ENCODE measurements at regions not wholly inside any gene's neighbourhood (a gene's known extent, or its start where the extent isn't known, plus 50 kb on each side); places are given as distances from the start of the nearest gene placed in this dataset.

GRCh38 chr19:31459430-31459829, 110.2 kb upstream of the TSHZ3 start:
- Mint-ChIP-seq H3K27me3 (ENCODE audit: unreplicated experiment) (no peaks in the 10 kb centered on the region), H3K4me3 (ENCODE audit: unreplicated experiment) (no peak overlapping the region), H3K36me3 (ENCODE audit: low read depth, unreplicated experiment) (no peaks in the 10 kb centered on the region), H3K27ac (ENCODE audit: unreplicated experiment) (no peak overlapping the region), H3K4me1 (ENCODE audit: unreplicated experiment) (no peaks in the 10 kb centered on the region), H3K9me3 (ENCODE audit: unreplicated experiment) (no peaks in the 10 kb centered on the region)
- peak; percentile 56 for TF ChIP-seq CTCF (IDR thresholded peaks at IDR 0.05; ENCODE audit: unreplicated experiment)
- no peak for DNase-seq (ENCODE audit: low spot score)

DNA sequence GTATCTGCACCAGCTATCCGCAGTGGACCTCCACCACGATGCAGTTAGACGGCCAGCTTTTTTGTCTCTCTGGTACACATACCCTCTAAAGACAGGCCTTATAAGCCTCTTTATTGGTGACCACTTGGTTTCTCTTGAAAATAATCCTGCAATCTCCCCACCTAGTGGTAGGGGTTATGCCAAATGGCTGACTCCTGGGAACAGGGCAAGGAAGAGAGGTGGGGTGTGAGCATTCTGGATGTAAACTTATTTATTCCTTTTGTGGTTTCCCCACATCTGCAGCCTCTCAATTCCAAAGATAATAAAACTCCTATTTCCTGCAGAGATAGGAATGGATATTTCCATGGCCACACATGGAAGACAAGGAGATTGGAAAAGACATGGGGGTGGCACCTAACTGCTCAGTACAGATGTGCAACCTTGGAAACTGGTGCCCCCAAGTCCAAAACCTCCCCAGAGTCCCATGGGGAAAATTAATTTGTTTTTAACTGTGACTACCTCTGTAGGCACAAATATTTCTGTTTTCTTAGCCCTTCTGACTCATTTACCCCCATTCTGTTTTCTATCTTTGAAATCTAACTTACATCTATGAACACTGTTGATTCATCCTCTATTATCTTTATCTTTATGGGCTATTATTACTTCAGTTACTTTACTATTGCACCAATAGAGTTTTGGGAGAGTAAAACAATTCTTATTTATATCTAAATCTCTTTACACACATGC, 112.7 kb upstream of the TSHZ3 start:
- TF ChIP-seq CTCF (IDR thresholded peaks at IDR 0.05; ENCODE audit: unreplicated experiment) = no peak
- no peak overlapping the region for H3K4me3 Mint-ChIP-seq (ENCODE audit: unreplicated experiment)

GRCh38 chr19:31470229-31470939, 121.1 kb upstream of the TSHZ3 start:
- Mint-ChIP-seq H3K4me1 (ENCODE audit: unreplicated experiment) (no peaks in the 10 kb centered on the region), H3K27ac (ENCODE audit: unreplicated experiment) (no peak overlapping the region), H3K4me3 (ENCODE audit: unreplicated experiment) (no peak overlapping the region), H3K36me3 (ENCODE audit: low read depth, unreplicated experiment) (no peaks in the 10 kb centered on the region), H3K9me3 (ENCODE audit: unreplicated experiment) (no peaks in the 10 kb centered on the region), H3K27me3 (ENCODE audit: unreplicated experiment) (no peaks in the 10 kb centered on the region)
- no peak for TF ChIP-seq CTCF (IDR thresholded peaks at IDR 0.05; ENCODE audit: unreplicated experiment)
- DNase-seq (ENCODE audit: low spot score) = no peak

More for the DNA sequence above, 112.7 kb upstream of the TSHZ3 start:
- H3K27ac Mint-ChIP-seq (ENCODE audit: unreplicated experiment) = no peak overlapping the region
- H3K9me3 Mint-ChIP-seq (ENCODE audit: unreplicated experiment) = no peaks in the 10 kb centered on the region
- no peaks in the 10 kb centered on the region for H3K36me3 Mint-ChIP-seq (ENCODE audit: low read depth, unreplicated experiment)
- H3K4me1 Mint-ChIP-seq (ENCODE audit: unreplicated experiment) = no peaks in the 10 kb centered on the region
- DNase-seq (ENCODE audit: low spot score) = no peak
- H3K27me3 Mint-ChIP-seq (ENCODE audit: unreplicated experiment) = no peaks in the 10 kb centered on the region

DNA sequence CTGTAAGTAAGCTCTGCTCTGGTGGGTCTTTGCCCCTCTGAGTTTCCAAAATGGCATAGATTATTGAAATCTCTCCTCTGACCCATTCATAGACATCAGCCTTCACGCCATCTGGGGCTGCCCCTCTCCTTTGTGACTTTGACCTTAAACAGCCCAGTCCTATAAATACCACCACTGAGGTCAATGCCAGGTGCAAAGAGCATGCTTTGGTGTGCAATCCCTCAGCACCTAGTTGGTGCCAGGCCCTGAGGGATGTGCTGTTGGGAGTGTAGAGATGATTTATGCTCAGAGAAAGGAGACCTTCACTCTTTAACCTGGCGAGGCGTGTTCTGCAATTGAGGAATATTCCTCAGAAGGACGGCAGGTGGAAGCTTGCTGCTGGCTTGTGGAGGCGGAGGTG, 121.7 kb upstream of the TSHZ3 start:
- Mint-ChIP-seq H3K27ac (ENCODE audit: unreplicated experiment) (no peak overlapping the region), H3K4me3 (ENCODE audit: unreplicated experiment) (no peak overlapping the region), H3K27me3 (ENCODE audit: unreplicated experiment) (no peaks in the 10 kb centered on the region)

More for the DNA sequence above, 121.7 kb upstream of the TSHZ3 start:
- no peaks in the 10 kb centered on the region for H3K4me1 Mint-ChIP-seq (ENCODE audit: unreplicated experiment)
- H3K9me3 Mint-ChIP-seq (ENCODE audit: unreplicated experiment) = no peaks in the 10 kb centered on the region
- no peak for DNase-seq (ENCODE audit: low spot score)
- H3K36me3 Mint-ChIP-seq (ENCODE audit: low read depth, unreplicated experiment) = no peaks in the 10 kb centered on the region
- TF ChIP-seq CTCF (IDR thresholded peaks at IDR 0.05; ENCODE audit: unreplicated experiment) = no peak

All from endothelial cell (in vitro differentiated cells).